Common myeloid progenitor, CD34-positive (primary cell): ENCODE measurements at regions not wholly inside any gene's neighbourhood (a gene's known extent, or its start where the extent isn't known, plus 50 kb on each side); places are given as distances from the start of the nearest gene placed in this dataset.

Experiments
- CTCF ChIA-PET: fragments of 350-600 bp; sonication (Branson Sonifier 250); formaldehyde crosslinking; loops from one replicate; lab custom pipeline; 2021; ENCODE audit warnings: antibody characterized with exemption; lab: Charles Lee
- POLR2A ChIA-PET: fragments of 350-600 bp; sonication (Branson Sonifier 250); formaldehyde crosslinking; loops from one replicate; lab custom pipeline; 2021; ENCODE audit warnings: antibody characterized with exemption; lab: Charles Lee
- DNase-seq, 3 donors: peaks; one replicate each; pipeline versions ENCODE4 v3.0.0 to v3.0.0-alpha.2; 2013
- H3K27ac ChIP-seq, 2 experiments: 1 replicate in 1 of 2; 2 replicates in 1 of 2; pipeline ENCODE4 v1.7.0; 2013; ENCODE audit warnings: inconsistent platforms in 2 of 2, low read length in 2 of 2, mild to moderate bottlenecking in 2 of 2, low read depth in 1 of 2, moderate library complexity in 1 of 2; ENCODE audit not compliant: severe bottlenecking in 2 of 2, insufficient read depth in 1 of 2, poor library complexity in 1 of 2
- H3K27me3 ChIP-seq, 5 experiments: replicated peaks in 2 of 5; 1 replicate in 3 of 5; 2 replicates in 2 of 5; pipeline versions ENCODE4 v1.6.1 to v1.7.0; 2013; ENCODE audit warnings: low read length in 4 of 5, mild to moderate bottlenecking in 2 of 5, moderate library complexity in 2 of 5, inconsistent platforms in 1 of 5; ENCODE audit not compliant: insufficient read depth in 5 of 5, control insufficient read depth in 4 of 5
- H3K36me3 ChIP-seq, 4 experiments: 1 replicate in 2 of 4; 2 replicates in 2 of 4; pipeline versions ENCODE4 v1.6.1 to v1.7.0; 2013; ENCODE audit warnings: low read length in 3 of 4, control low read depth in 1 of 4, mild to moderate bottlenecking in 1 of 4; ENCODE audit not compliant: control insufficient read depth in 4 of 4, insufficient read depth in 4 of 4
- H3K4me1 ChIP-seq, 4 experiments: 1 replicate in 3 of 4; 2 replicates in 1 of 4; pipeline versions ENCODE4 v1.6.1 to v1.7.1; 2013; ENCODE audit warnings: low read length in 3 of 4, mild to moderate bottlenecking in 3 of 4, control low read depth in 1 of 4, inconsistent platforms in 1 of 4, moderate library complexity in 1 of 4; ENCODE audit not compliant: control insufficient read depth in 4 of 4, insufficient read depth in 4 of 4; ENCODE audit errors: control extremely low read depth in 1 of 4
- H3K4me3 ChIP-seq, 7 experiments: 1 replicate in 4 of 7; 2 replicates in 3 of 7; pipeline versions ENCODE4 v1.5.1 to v1.7.0; 2013; ENCODE audit warnings: mild to moderate bottlenecking in 7 of 7, low read length in 6 of 7, moderate library complexity in 6 of 7, inconsistent platforms in 2 of 7, low read depth in 2 of 7, control low read depth in 1 of 7; ENCODE audit not compliant: insufficient read depth in 4 of 7, control insufficient read depth in 1 of 7; ENCODE audit errors: extremely low read depth in 1 of 7
- H3K9me3 ChIP-seq, 5 experiments: 1 replicate in 4 of 5; 2 replicates in 1 of 5; pipeline versions ENCODE4 v1.6.1 to v1.7.1; 2013; ENCODE audit warnings: low read length in 4 of 5, mild to moderate bottlenecking in 2 of 5, inconsistent platforms in 1 of 5, low read depth in 1 of 5, moderate library complexity in 1 of 5; ENCODE audit not compliant: control insufficient read depth in 4 of 5, insufficient read depth in 2 of 5; ENCODE audit errors: control extremely low read depth in 1 of 5
- WGBS: methylation state at CpG from one replicate; pipeline ENCODE4 v1.1.5; 2013; ENCODE audit not compliant: insufficient coverage; 5-methylcytosine and 5-hydroxymethylcytosine counted together

DNA sequence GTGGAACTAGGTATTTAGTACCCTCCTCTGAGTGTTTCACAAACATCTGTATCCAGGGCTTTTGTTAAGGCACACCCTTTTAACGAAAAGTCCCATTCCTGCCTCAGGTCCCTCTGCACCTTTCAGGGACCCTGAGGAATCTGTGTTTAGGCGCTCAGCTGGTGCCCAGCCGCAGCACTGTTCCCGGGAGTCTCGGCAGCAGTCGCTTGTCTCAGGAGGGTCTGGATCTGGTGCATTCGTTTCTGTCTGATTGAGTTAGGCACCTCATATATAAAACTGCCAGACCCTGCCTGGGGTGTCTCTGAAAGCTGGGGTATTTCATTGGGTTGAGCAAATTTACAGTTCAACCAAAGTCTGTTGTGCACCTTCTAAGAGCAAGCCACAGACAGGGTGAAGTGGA is 162.8 kb upstream of the TOPAZ1 start:
- DNase-seq: no peak
- peaks cover 0 to 3% (median 0%) of the 10 kb centered on the region in 5 experiments for H3K27me3 ChIP-seq
- ChIA-PET POLR2A (no interaction called here), CTCF (no interaction called here)
- H3K27ac ChIP-seq: no peak overlapping the region
- H3K36me3 ChIP-seq: no peaks in the 10 kb centered on the region
- no peaks in the 10 kb centered on the region for H3K9me3 ChIP-seq
- 100% methylated on average over 6 of the region's 7 CpGs for WGBS
- H3K4me1 ChIP-seq: no peaks in the 10 kb centered on the region
- H3K4me3 ChIP-seq: no peak overlapping the region

DNA sequence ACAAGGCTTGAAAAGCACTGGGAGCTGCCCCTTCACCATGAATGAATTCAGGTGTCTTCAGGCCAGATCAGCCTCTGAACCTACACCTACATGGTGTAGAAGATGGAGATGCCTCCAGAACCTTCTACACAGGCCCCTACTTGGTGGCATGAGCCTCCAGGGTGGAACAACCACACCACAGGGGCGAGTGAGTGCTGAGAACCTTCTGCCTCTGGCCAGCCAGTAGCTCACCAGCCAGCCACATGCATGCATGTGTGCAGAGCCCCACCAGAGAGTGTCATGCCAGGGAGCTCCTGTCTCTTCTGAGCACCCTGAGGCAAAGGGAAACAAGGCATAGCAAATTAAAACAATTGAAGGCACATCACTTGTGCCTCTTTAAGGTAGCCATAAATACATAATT is 161.8 kb upstream of the TOPAZ1 start:
- no peaks in the 10 kb centered on the region for H3K9me3 ChIP-seq
- ChIA-PET POLR2A (no interaction called here), CTCF (interaction anchor here (1.3 kb wide), 1 partner anchor 35 kb away, joined by 5 read pairs; no protein-coding TSS in a partner anchor)
- H3K4me1 ChIP-seq: no peaks in the 10 kb centered on the region
- H3K4me3 ChIP-seq: no peak overlapping the region
- H3K27ac ChIP-seq: no peak overlapping the region
- DNase-seq: no peak
- H3K27me3 ChIP-seq: peaks cover 0 to 3% (median 0%) of the 10 kb centered on the region in 5 experiments
- 100% methylated on average over 1 of the region's 1 CpG for WGBS
- H3K36me3 ChIP-seq: no peaks in the 10 kb centered on the region

DNA sequence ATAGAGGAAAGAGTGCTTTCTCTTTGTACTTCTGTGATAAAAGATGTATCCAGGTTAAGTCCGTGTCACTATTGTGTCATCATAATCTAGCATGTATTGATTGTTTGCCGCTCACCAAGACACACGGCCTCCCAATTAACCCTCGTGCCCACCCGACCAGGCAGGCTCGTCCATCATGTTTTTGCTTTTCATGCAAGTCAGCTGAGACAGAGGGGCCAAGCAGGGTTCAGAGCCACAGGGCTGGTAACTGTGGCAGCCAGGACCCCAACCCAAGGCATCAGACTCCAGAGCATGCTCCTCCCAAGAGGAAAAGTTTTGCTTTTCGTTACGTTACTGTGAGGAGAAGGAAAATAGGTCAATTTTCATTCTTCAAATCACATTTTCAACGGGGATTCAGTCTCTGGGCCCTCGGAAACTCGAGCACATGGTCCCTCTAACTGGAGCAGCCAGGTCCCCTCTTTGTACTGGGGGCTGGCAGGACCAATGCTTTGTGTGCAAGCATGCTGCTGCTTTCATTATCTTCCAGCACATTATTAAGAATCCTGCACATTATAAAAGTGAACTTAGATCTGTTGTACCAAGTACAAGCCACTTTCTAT is 161.1 kb upstream of the TOPAZ1 start:
- WGBS: 91% methylated on average over 11 of the region's 11 CpGs
- no peaks in the 10 kb centered on the region for H3K9me3 ChIP-seq
- CTCF ChIA-PET: interaction anchor here (1.3 kb wide), 1 partner anchor 34 kb away, joined by 5 read pairs; no protein-coding TSS in a partner anchor
- POLR2A ChIA-PET: no interaction called here
- no peak overlapping the region for H3K27ac ChIP-seq
- H3K4me3 ChIP-seq: no peak overlapping the region
- H3K27me3 ChIP-seq: peaks cover 0 to 3% (median 0%) of the 10 kb centered on the region in 5 experiments
- no peaks in the 10 kb centered on the region for H3K4me1 ChIP-seq
- DNase-seq: no peak
- no peaks in the 10 kb centered on the region for H3K36me3 ChIP-seq

DNA sequence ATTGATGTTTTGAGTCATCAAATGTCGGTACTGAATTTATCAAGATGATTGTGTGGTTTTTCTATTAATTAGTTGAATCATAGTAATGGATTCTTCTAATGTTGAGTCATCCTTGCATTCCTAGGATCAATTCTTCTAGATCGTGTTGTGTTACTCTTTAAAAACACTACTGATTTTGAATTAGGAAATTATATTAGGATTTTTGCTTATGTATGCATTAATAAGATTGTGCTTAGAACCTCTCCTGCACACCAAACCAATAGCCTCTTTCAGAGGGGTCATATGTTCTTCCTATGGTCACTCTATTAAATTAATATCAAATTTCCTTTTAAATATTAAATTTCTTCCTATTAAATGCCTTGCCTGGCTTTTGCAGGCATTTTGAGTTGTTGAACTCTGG is 151.7 kb upstream of the TOPAZ1 start:
- POLR2A ChIA-PET: no interaction called here
- 100% methylated on average over 1 of the region's 2 CpGs for WGBS
- DNase-seq: no peak
- H3K27ac ChIP-seq: no peak overlapping the region
- no peaks in the 10 kb centered on the region for H3K36me3 ChIP-seq
- no peaks in the 10 kb centered on the region for H3K27me3 ChIP-seq
- no peaks in the 10 kb centered on the region for H3K9me3 ChIP-seq
- CTCF ChIA-PET: no interaction called here
- no peaks in the 10 kb centered on the region for H3K4me1 ChIP-seq
- H3K4me3 ChIP-seq: no peak overlapping the region

DNA sequence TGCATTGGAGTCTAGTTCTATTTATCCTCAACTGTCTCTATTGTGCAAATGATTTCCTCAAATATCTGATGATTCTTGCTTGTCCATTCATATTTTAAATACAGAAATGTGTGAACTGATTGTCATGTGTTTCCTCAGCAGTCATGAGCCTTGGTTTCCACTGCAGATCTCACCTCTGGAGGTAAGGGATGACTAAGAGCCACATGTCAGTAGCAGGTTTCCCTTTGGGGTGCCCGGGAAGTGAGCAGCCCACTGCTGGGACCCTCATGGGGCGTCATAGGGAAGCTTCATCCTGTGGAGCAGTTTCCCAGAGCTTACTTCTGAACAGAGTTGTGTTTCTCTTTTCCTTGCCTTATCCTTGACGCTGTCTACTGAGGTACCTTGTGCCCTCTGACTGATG is 149.2 kb upstream of the TOPAZ1 start:
- Histone ChIP-seq H3K4me1 (no peaks in the 10 kb centered on the region), H3K4me3 (no peak overlapping the region), H3K9me3 (peaks cover 0 to 2% (median 0%) of the 10 kb centered on the region in 5 experiments), H3K27ac (no peak overlapping the region), H3K36me3 (no peaks in the 10 kb centered on the region), H3K27me3 (no peaks in the 10 kb centered on the region)
- 100% methylated on average over 3 of the region's 3 CpGs for WGBS
- CTCF ChIA-PET: no interaction called here
- DNase-seq: no peak
- POLR2A ChIA-PET: no interaction called here

DNA sequence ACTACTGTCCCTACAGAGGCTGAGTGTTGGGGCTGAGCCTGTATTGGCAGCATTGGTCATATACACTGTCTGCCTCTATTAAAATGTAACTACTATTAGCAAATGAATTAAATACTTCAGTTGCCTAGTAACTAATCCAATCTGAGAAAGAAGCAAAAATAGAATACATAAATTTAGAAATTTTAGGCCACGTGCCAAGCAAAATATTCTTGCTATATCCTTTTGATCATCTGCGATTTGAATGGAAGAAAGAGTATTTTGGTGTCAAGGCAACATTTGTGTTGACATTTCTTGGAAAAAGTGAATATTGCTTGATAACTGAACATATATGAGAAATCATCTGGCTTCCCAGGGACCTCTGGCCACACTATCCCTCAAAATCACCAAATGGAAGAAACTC is 148.2 kb upstream of the TOPAZ1 start:
- WGBS: 90% methylated on average over 2 of the region's 2 CpGs

DNA sequence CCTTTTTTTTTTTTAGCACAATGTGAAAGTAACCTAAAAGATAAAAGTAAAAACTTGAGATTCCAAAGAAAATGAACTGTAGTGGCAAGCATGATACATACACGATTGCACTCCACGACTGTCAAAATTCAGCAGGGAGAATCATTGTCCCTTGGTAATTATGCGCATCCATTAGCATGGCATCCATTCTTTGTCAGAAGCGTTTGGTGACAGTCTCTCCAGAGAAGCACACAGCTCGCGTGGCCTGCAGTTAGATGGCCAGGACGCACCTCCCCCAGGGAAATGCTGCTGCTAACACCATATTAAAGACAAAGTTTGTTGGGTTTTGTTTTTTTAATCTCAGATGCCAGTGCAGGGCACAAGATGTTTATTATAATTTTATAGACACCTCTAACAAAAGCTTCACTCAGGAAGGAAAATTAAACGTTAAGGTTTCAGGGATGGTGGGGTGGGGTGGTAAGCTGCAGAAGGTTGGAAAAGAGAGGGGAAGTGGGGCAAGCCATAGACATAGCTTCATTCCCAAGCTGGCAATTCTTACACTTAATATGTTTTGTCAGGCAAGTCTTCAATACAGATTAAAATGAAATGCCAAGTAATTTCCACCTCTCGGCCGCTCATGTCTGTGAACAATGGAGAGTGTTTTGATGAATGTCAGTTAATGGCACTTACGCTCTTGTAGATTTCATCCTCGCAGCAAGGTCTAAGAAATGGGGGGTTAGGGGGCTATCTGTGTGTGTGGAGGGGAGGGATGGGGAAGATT is 142.8 kb upstream of the TOPAZ1 start:
- Histone ChIP-seq H3K4me3 (no peak overlapping the region), H3K27me3 (peaks cover 0 to 17% (median 9%) of the 10 kb centered on the region in 5 experiments), H3K36me3 (no peaks in the 10 kb centered on the region), H3K4me1 (no peaks in the 10 kb centered on the region), H3K9me3 (peaks cover 0 to 2% (median 0%) of the 10 kb centered on the region in 5 experiments), H3K27ac (no peak overlapping the region)
- no peak for DNase-seq
- POLR2A ChIA-PET: no interaction called here
- CTCF ChIA-PET: interaction anchor here (1.1 kb wide), 1 partner anchor 11 kb away, joined by 3 read pairs; no protein-coding TSS in a partner anchor
- WGBS: 86% methylated on average over 6 of the region's 12 CpGs

More for the DNA sequence above, 148.2 kb upstream of the TOPAZ1 start:
- DNase-seq: no peak
- CTCF ChIA-PET: no interaction called here
- H3K9me3 ChIP-seq: peaks cover 0 to 2% (median 0%) of the 10 kb centered on the region in 5 experiments
- H3K4me1 ChIP-seq: no peaks in the 10 kb centered on the region
- H3K27ac ChIP-seq: no peak overlapping the region
- H3K27me3 ChIP-seq: no peaks in the 10 kb centered on the region
- H3K36me3 ChIP-seq: no peaks in the 10 kb centered on the region
- no peak overlapping the region for H3K4me3 ChIP-seq
- POLR2A ChIA-PET: no interaction called here
